Ovary (tissue), 7 donors: ENCODE measurements at regions not wholly inside any gene's neighbourhood (a gene's known extent, or its start where the extent isn't known, plus 50 kb on each side); places are given as distances from the start of the nearest gene placed in this dataset.
"Not testable (repeated sequence)": the region's sequence is repeated elsewhere in the genome, so short reads cannot be mapped to it uniquely, and the experiment has no call there.

Experiments
- DNase-seq, 5 donors: peaks; one replicate each; pipeline ENCODE4 v3.0.0-alpha.2; 2019 to 2020
- H3K27ac ChIP-seq, 2 donors: fragments of 200-600 bp; one replicate each; pipeline versions ENCODE4 v1.5.1 to v1.8.0; 2019 to 2022
- H3K27me3 ChIP-seq: fragments of 200-600 bp; one replicate; pipeline ENCODE4 v1.8.0; 2022
- H3K36me3 ChIP-seq: fragments of 200-600 bp; sonication (generic); one replicate; pipeline ENCODE4 v1.5.1; 2019
- H3K4me1 ChIP-seq: one replicate; pipeline ENCODE4 v1.8.1; 2013; ENCODE audit warnings: mild to moderate bottlenecking, moderate library complexity; ENCODE audit not compliant: insufficient read depth
- H3K4me3 ChIP-seq: fragments of 200-600 bp; sonication (generic); one replicate; pipeline ENCODE4 v1.5.1; 2017
- H3K9me3 ChIP-seq, 2 donors: fragments of 200-600 bp in 1 of 2; sonication (generic) in 1 of 2; one replicate each; pipeline versions ENCODE4 v1.5.1 to v1.8.1; 2013 to 2019; ENCODE audit warnings: mild to moderate bottlenecking in 1 of 2, moderate library complexity in 1 of 2
- EP300 ChIP-seq: sonication (generic); formaldehyde crosslinking; IDR thresholded peaks from one replicate; pipeline ENCODE4 v1.6.1; 2017; ENCODE audit warnings: antibody characterized with exemption
- POLR2A ChIP-seq: fragments of 450-650 bp; IDR thresholded peaks from one replicate; pipeline ENCODE4 v1.6.1; 2017; ENCODE audit warnings: antibody characterized with exemption, mild to moderate bottlenecking, moderate library complexity
- WGBS, 3 donors: extraction: QIAGEN DNeasy Blood & Tissue Kit in 1 of 3; methylation state at CpG; one replicate each; pipeline versions ENCODE4 v1.1.5 to v1.1.7; 2013 to 2017; 5-methylcytosine and 5-hydroxymethylcytosine counted together
- intact Hi-C, 4 donors: fragments of 100-400 bp; cut with DNase I; formaldehyde crosslinking; loops; one replicate each; pipeline versions ENCODE4 v1.11.0 to v1.15.1; 2022 to 2023
- TF ChIP-seq, protein P1 (sequence below), 3 donors: fragments of 450-650 bp in 2 of 3; fragments of 200-600 bp in 1 of 3; IDR thresholded peaks; one replicate each; pipeline versions ENCODE4 v1.5.1 to v1.8.0; 2016 to 2022; ENCODE audit warnings: antibody characterized with exemption in 3 of 3, mild to moderate bottlenecking in 1 of 3
- donor health status: DM: no; HTN: no; CAD: no; lungs with moderate emphysema.
- donor health status: DM: no; HTN: no; CAD: no.
- donor health status: Bipolar disorder and iron deficiency.
- donor health status: DM: no; HTN: no; CAD: no.
- donor health status: DM: yes; HTN: yes; CAD: no.

DNA sequence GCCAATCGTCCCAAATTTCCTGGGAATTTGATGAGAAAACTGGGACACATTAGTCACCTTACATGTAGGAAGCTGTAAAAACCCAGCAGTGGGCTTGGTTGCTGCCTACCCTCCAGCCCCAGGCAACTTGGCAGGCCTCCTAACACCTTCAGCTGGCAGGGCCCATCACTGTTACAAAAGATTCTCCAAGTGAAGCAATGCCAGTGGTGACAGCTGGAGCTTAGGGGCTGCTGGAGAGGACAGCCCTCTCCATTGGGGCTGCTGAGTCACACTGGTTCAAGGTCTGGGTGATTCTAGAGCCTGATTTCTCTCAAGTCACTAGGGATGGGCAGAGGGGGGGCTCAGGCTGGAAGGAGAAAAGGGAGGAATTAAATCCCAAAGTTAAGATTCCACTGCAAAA lies 180.6 kb downstream of the COPRS start:
- WGBS, 3 donors = 82 to 100% (median 95%) methylated on average over 1 of the region's 1 CpG
- no peak overlapping the region for H3K4me3 ChIP-seq

DNA sequence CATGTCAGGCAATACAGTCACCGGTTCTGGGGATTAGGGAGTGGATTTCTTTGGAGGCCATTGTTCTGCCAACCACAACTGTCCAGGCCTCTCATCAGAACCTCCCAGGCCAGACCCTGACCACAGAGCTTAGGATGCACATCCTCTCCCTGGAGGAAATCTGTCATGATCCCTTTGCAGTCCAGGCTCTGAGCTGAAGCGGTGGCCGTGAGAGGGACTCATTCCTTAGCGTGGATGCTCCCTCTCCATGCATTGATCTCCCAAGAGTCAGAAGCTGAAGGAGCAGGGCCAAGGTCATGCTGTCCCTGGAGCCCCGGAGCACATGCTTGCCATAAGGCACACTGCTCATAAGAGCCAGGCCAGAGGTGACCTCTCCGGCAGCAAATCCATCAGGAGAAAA lies 181.4 kb downstream of the COPRS start:
- Histone ChIP-seq H3K36me3 (no peaks in the 10 kb centered on the region), H3K27me3 (no peaks in the 10 kb centered on the region), H3K9me3 (no peaks in the 10 kb centered on the region), H3K4me3 (no peak overlapping the region), H3K27ac (no peak overlapping the region), H3K4me1 (peaks cover 4% of the 10 kb centered on the region)
- DNase-seq = no peak
- intact Hi-C loops = no loop called here
- TF ChIP-seq POLR2A = no peak
- TF ChIP-seq EP300 = no peak
- TF ChIP-seq, protein P1, sequence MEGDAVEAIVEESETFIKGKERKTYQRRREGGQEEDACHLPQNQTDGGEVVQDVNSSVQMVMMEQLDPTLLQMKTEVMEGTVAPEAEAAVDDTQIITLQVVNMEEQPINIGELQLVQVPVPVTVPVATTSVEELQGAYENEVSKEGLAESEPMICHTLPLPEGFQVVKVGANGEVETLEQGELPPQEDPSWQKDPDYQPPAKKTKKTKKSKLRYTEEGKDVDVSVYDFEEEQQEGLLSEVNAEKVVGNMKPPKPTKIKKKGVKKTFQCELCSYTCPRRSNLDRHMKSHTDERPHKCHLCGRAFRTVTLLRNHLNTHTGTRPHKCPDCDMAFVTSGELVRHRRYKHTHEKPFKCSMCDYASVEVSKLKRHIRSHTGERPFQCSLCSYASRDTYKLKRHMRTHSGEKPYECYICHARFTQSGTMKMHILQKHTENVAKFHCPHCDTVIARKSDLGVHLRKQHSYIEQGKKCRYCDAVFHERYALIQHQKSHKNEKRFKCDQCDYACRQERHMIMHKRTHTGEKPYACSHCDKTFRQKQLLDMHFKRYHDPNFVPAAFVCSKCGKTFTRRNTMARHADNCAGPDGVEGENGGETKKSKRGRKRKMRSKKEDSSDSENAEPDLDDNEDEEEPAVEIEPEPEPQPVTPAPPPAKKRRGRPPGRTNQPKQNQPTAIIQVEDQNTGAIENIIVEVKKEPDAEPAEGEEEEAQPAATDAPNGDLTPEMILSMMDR (IDR thresholded peaks at IDR 0.05) = no peak
- WGBS, 3 donors = 72 to 77% (median 75%) methylated on average over 6 of the region's 6 CpGs

More for the DNA sequence above, 180.6 kb downstream of the COPRS start:
- TF ChIP-seq POLR2A (no peak), EP300 (no peak)
- TF ChIP-seq, protein P1 (IDR thresholded peaks at IDR 0.05) = no peak
- no peak for DNase-seq
- no peak overlapping the region for H3K27ac ChIP-seq
- no peaks in the 10 kb centered on the region for H3K9me3 ChIP-seq
- peaks cover 4% of the 10 kb centered on the region for H3K4me1 ChIP-seq
- H3K27me3 ChIP-seq = no peaks in the 10 kb centered on the region
- H3K36me3 ChIP-seq = no peaks in the 10 kb centered on the region
- intact Hi-C loops = no loop called here

DNA sequence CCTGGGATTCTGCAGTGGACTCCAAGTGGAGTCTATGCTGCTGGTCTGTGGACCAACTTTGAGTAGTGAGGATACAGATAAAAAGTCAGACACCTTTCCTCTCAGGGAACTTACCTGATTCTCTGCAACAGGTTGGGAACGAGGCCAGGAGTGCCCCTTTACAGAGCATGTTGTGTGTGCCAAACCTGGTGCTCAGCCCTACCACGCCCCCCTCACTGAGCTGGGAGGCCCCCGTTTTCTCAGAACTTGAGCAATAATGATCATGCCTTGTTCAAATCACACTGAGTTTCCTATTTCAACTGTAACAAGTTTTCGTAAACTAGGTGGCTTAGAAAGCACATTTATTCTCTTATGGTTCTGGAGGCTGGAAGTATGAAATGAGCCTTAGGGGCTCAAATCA lies 182.0 kb downstream of the COPRS start:
- no peak for DNase-seq
- Histone ChIP-seq H3K4me1 (peaks cover 4% of the 10 kb centered on the region), H3K36me3 (no peaks in the 10 kb centered on the region), H3K27me3 (no peaks in the 10 kb centered on the region), H3K27ac (no peak overlapping the region), H3K4me3 (no peak overlapping the region), H3K9me3 (no peaks in the 10 kb centered on the region)
- intact Hi-C loops = no loop called here
- TF ChIP-seq EP300 = no peak
- no peak for TF ChIP-seq POLR2A
- TF ChIP-seq, protein P1 (IDR thresholded peaks at IDR 0.05) = no peak
- 83 to 90% (median 85%) methylated on average over 4 of the region's 4 CpGs for WGBS, 3 donors

DNA sequence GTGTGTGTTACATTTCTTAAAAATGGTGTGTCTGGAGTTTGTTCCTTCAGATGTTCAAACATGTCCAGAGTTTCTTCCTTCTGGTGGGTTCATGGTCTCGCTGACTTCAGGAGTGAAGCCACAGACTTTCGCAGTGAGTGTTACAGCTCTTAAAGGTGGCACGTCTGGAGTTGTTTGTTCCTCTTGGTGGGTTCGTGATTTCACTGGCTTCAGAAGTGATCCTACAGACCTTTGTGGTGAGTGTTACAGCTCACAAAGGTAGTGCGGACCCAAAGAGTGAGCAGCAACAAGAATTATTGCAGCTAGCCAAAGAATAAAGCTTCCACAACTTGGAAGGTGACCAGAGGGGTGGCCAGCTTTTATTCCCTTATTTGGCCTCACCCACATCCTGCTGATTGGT lies 183.7 kb downstream of the COPRS start:
- H3K27me3 ChIP-seq, H3K9me3 ChIP-seq, H3K27ac ChIP-seq, intact Hi-C loops, H3K4me3 ChIP-seq, DNase-seq, H3K4me1 ChIP-seq, H3K36me3 ChIP-seq: not testable (repeated sequence)
- 74 to 86% (median 82%) methylated on average over 5 of the region's 5 CpGs for WGBS, 3 donors

DNA sequence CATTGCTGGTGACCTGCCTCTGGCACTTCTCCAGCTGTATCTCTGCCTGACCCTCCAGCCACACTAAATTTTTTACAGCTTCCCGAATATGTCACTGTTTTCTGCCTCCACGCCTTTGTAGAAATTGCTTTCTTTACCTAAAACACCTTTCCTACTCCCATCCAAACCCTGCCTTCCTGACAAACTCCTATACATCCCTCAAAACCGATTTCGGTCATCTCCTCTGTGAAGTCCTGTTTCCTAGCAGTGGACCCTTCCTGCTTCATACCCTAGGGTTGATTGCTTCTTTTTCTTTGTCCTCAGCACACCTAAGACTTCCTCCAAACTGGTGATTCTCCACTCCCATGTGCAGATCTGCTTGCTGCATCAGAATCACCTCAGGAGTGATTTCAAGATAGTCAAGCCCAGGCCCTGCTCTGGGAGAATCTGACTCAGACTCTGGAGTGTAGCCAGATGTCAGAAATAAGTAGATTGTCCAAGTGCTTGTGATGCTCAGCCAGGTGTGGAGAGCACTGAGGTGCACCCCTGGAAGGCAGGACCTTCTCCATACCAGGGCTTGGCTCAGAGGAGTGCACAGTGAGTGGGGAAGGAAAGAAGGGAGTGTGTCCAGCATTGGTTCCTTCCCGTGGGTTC lies 184.2 kb downstream of the COPRS start:
- no peak for TF ChIP-seq POLR2A
- no peak for TF ChIP-seq EP300
- TF ChIP-seq, protein P1 (IDR thresholded peaks at IDR 0.05) = no peak
- Histone ChIP-seq H3K27me3 (no peaks in the 10 kb centered on the region), H3K36me3 (no peaks in the 10 kb centered on the region), H3K4me1 (peaks cover 4% of the 10 kb centered on the region), H3K27ac (no peak overlapping the region), H3K4me3 (no peak overlapping the region), H3K9me3 (no peaks in the 10 kb centered on the region)
- DNase-seq = no peak
- 77 to 82% (median 80%) methylated on average over 5 of the region's 5 CpGs for WGBS, 3 donors
- intact Hi-C loops = no loop called here
